Neural crest cell (in vitro differentiated cells): ENCODE measurements at regions not wholly inside any gene's neighbourhood (a gene's known extent, or its start where the extent isn't known, plus 50 kb on each side); places are given as distances from the start of the nearest gene placed in this dataset.

Experiments used
- DNase-seq: peaks from one replicate; pipeline ENCODE4 v3.0.0; 2021; ENCODE audit warnings: low read depth, mixed read lengths, low spot score
- H3K27ac Mint-ChIP-seq: one replicate; pipeline ENCODE4 v1.8.0; 2021; ENCODE audit warnings: mild to moderate bottlenecking, mixed read lengths; ENCODE audit not compliant: unreplicated experiment
- H3K27me3 Mint-ChIP-seq: 2 replicates; pipeline ENCODE4 v1.8.0; 2021; ENCODE audit warnings: low read depth, mild to moderate bottlenecking, mixed read lengths
- H3K36me3 Mint-ChIP-seq: 2 replicates; pipeline ENCODE4 v1.8.0; 2021; ENCODE audit warnings: low read depth, mild to moderate bottlenecking, mixed read lengths
- H3K4me1 Mint-ChIP-seq: 2 replicates; pipeline ENCODE4 v1.8.0; 2021; ENCODE audit warnings: mixed read lengths
- H3K4me3 Mint-ChIP-seq: one replicate; pipeline ENCODE4 v1.8.0; 2021; ENCODE audit warnings: mild to moderate bottlenecking, mixed read lengths
- H3K9me3 Mint-ChIP-seq: 2 replicates; pipeline ENCODE4 v1.8.0; 2021; ENCODE audit warnings: mixed read lengths
- CTCF ChIP-seq: fragments of 200-600 bp; sonication (generic); conservative IDR thresholded peaks from 2 replicates; pipeline ENCODE4 v1.5.0; 2021; ENCODE audit warnings: antibody characterized with exemption, mild to moderate bottlenecking

- no peak for DNase-seq
- Mint-ChIP-seq H3K4me3 (no peak overlapping the region), H3K9me3 (no peaks in the 10 kb centered on the region), H3K27me3 (no peaks in the 10 kb centered on the region), H3K27ac (no peak overlapping the region), H3K4me1 (no peaks in the 10 kb centered on the region), H3K36me3 (no peaks in the 10 kb centered on the region)
- no peak for TF ChIP-seq CTCF
Measured at GRCh38 chr2:192885569-192886160, 690.9 kb upstream of the TMEFF2 start.

- H3K4me3 Mint-ChIP-seq: no peak overlapping the region
- no peaks in the 10 kb centered on the region for H3K9me3 Mint-ChIP-seq
- TF ChIP-seq CTCF: no peak
- H3K27ac Mint-ChIP-seq: no peak overlapping the region
- no peak for DNase-seq
- H3K4me1 Mint-ChIP-seq: no peaks in the 10 kb centered on the region
- no peaks in the 10 kb centered on the region for H3K36me3 Mint-ChIP-seq
- no peaks in the 10 kb centered on the region for H3K27me3 Mint-ChIP-seq
Measured at GRCh38 chr2:192877159-192877558, 682.4 kb upstream of the TMEFF2 start.

GRCh38 chr2:192876698-192877097 is 682.0 kb upstream of the TMEFF2 start:
- no peak overlapping the region for H3K27ac Mint-ChIP-seq
- H3K4me3 Mint-ChIP-seq: no peak overlapping the region
- no peaks in the 10 kb centered on the region for H3K36me3 Mint-ChIP-seq
- H3K9me3 Mint-ChIP-seq: no peaks in the 10 kb centered on the region
- TF ChIP-seq CTCF: no peak
- no peaks in the 10 kb centered on the region for H3K27me3 Mint-ChIP-seq
- no peaks in the 10 kb centered on the region for H3K4me1 Mint-ChIP-seq
- DNase-seq: no peak

- Mint-ChIP-seq H3K27me3 (no peaks in the 10 kb centered on the region), H3K36me3 (no peaks in the 10 kb centered on the region), H3K4me3 (no peak overlapping the region), H3K9me3 (no peaks in the 10 kb centered on the region), H3K4me1 (no peaks in the 10 kb centered on the region), H3K27ac (no peak overlapping the region)
- TF ChIP-seq CTCF: no peak
- no peak for DNase-seq
Measured at GRCh38 chr2:192854706-192855105, 660.0 kb upstream of the TMEFF2 start.

GRCh38 chr2:192854031-192854430 is 659.3 kb upstream of the TMEFF2 start:
- Mint-ChIP-seq H3K9me3 (no peaks in the 10 kb centered on the region), H3K36me3 (no peaks in the 10 kb centered on the region), H3K4me1 (no peaks in the 10 kb centered on the region), H3K27ac (no peak overlapping the region), H3K27me3 (no peaks in the 10 kb centered on the region), H3K4me3 (no peak overlapping the region)
- DNase-seq: no peak
- no peak for TF ChIP-seq CTCF
